Mammary epithelial cell (primary cell): ENCODE measurements at regions not wholly inside any gene's neighbourhood (a gene's known extent, or its start where the extent isn't known, plus 50 kb on each side); places are given as distances from the start of the nearest gene placed in this dataset.

Source experiments
- CTCF ChIP-seq, 2 donors: IDR thresholded peaks in 1 of 2; conservative IDR thresholded peaks in 1 of 2; 2 replicates each; pipeline ENCODE4 v1.5.1; 2011 to 2012; ENCODE audit warnings: inconsistent platforms in 2 of 2, low read length in 2 of 2, mild to moderate bottlenecking in 2 of 2, control low read depth in 1 of 2, low read depth in 1 of 2; ENCODE audit not compliant: insufficient read depth in 1 of 2; ENCODE audit errors: extremely low read depth in 1 of 2
- EZH2 ChIP-seq: IDR thresholded peaks from 2 replicates; pipeline ENCODE4 v1.6.1; 2012; ENCODE audit warnings: low read length, inconsistent platforms, borderline replicate concordance

- TF ChIP-seq EZH2 (no peak), CTCF (conservative IDR thresholded peaks at IDR 0.05 in 1 of 2, IDR thresholded peaks at IDR 0.05 in 1 of 2; ENCODE audit: extremely low read depth in 1 of 2, insufficient read depth in 1 of 2, low read depth in 1 of 2, low read length in 2 of 2) (no peak)
These were observed 74.6 kb upstream of the AP1S2 start for GRCh38 chrX:15929194-15929593.
